Right lobe of liver (tissue), 6 donors: ENCODE measurements at regions not wholly inside any gene's neighbourhood (a gene's known extent, or its start where the extent isn't known, plus 50 kb on each side); places are given as distances from the start of the nearest gene placed in this dataset.
"Not testable (repeated sequence)": the region's sequence is repeated elsewhere in the genome, so short reads cannot be mapped to it uniquely, and the experiment has no call there.

Experiments
- ATAC-seq, 4 donors: fragments of 200-7000 bp; cut with Tn5 transposase; one replicate each; pipeline ENCODE4 v1.9.1; 2020; ENCODE audit warnings: mild to moderate bottlenecking in 4 of 4, moderate library complexity in 4 of 4
- DNase-seq, 3 donors: peaks; one replicate each; pipeline ENCODE4 v3.0.0-alpha.2; 2020
- H3K27ac ChIP-seq, 3 donors: fragments of 200-600 bp; one replicate each; pipeline ENCODE4 v1.8.0; 2022
- H3K27me3 ChIP-seq, 2 donors: fragments of 200-600 bp; one replicate each; pipeline ENCODE4 v1.8.0; 2022
- H3K36me3 ChIP-seq, 4 donors: fragments of 200-600 bp; sonication (generic) in 1 of 4; one replicate each; pipeline versions ENCODE4 v1.5.1 to v1.8.0; 2017 to 2022; ENCODE audit warnings: control low read depth in 1 of 4
- H3K4me1 ChIP-seq, 4 donors: fragments of 200-600 bp; sonication (generic) in 1 of 4; one replicate each; pipeline versions ENCODE4 v1.5.1 to v1.8.0; 2017 to 2022; ENCODE audit warnings: control low read depth in 1 of 4
- H3K4me3 ChIP-seq, 3 donors: fragments of 200-600 bp; one replicate each; pipeline ENCODE4 v1.8.0; 2022
- H3K9me3 ChIP-seq, 4 donors: fragments of 200-600 bp; sonication (generic) in 1 of 4; one replicate each; pipeline versions ENCODE4 v1.5.1 to v1.8.0; 2017 to 2022; ENCODE audit warnings: control low read depth in 1 of 4
- CTCF ChIP-seq, 4 donors: fragments of 200-600 bp in 3 of 4; fragments of 450-650 bp in 1 of 4; IDR thresholded peaks; one replicate each; pipeline versions ENCODE4 v1.5.1 to v1.8.0; 2016 to 2022; ENCODE audit warnings: antibody characterized with exemption in 4 of 4, mild to moderate bottlenecking in 2 of 4
- POLR2A ChIP-seq: fragments of 450-650 bp; IDR thresholded peaks from one replicate; pipeline ENCODE4 v1.6.1; 2017; ENCODE audit warnings: antibody characterized with exemption, mild to moderate bottlenecking
- WGBS: methylation state at CpG from one replicate; pipeline ENCODE4 v1.1.6; 2018; ENCODE audit warnings: low coverage, low lambda C conversion rate; ENCODE audit not compliant: insufficient coverage; ENCODE audit errors: missing lambda C conversion rate; 5-methylcytosine and 5-hydroxymethylcytosine counted together
- intact Hi-C, 2 donors: fragments of 100-400 bp; cut with DNase I; formaldehyde crosslinking; loops; one replicate each; pipeline versions ENCODE4 v1.11.2 to v1.14.1; 2022
- donor health status: DM: no; HTN: yes; CAD: no.
- donor health status: DM: no; HTN: no; CAD: no.
- donor health status: DM: no; HTN: no; CAD: no.
- donor health status: DM: no; HTN: yes; CAD: no.
- donor health status: DM: no; HTN: yes; CAD: no.

GRCh38 chr2:242046206-242046826 is 176.8 kb downstream of the RTP5 start:
- no peak for DNase-seq
- H3K4me1 ChIP-seq, result no peaks in the 10 kb centered on the region
- no peak for TF ChIP-seq CTCF (IDR thresholded peaks at IDR 0.05)
- TF ChIP-seq POLR2A, result no peak
- H3K9me3 ChIP-seq, result no peaks in the 10 kb centered on the region
- WGBS, result 70% methylated on average over 21 of the region's 38 CpGs
- H3K36me3 ChIP-seq, result no peaks in the 10 kb centered on the region
- no peak overlapping the region for H3K27ac ChIP-seq
- H3K4me3 ChIP-seq, result no peak overlapping the region
- ATAC-seq, result no peak
- no peaks in the 10 kb centered on the region for H3K27me3 ChIP-seq
- intact Hi-C loops, result no loop called here

- no peaks in the 10 kb centered on the region for H3K4me1 ChIP-seq
- no peak overlapping the region for H3K4me3 ChIP-seq
- intact Hi-C loops, result no loop called here
- DNase-seq (no peak), ATAC-seq (no peak)
- no peak overlapping the region for H3K27ac ChIP-seq
- no peak for TF ChIP-seq POLR2A
- no peak for TF ChIP-seq CTCF (IDR thresholded peaks at IDR 0.05)
- 74% methylated on average over 6 of the region's 12 CpGs for WGBS
- H3K36me3 ChIP-seq, result no peaks in the 10 kb centered on the region
- no peaks in the 10 kb centered on the region for H3K27me3 ChIP-seq
- H3K9me3 ChIP-seq, result no peaks in the 10 kb centered on the region
These were observed 178.4 kb downstream of the RTP5 start for GRCh38 chr2:242047963-242048362.

GRCh38 chr2:242048479-242048878 is 178.9 kb downstream of the RTP5 start:
- no peaks in the 10 kb centered on the region for H3K4me1 ChIP-seq
- ATAC-seq (no peak), DNase-seq (no peak)
- no peak overlapping the region for H3K27ac ChIP-seq
- no peaks in the 10 kb centered on the region for H3K36me3 ChIP-seq
- WGBS, result 75% methylated on average over 2 of the region's 2 CpGs
- TF ChIP-seq POLR2A (no peak), CTCF (IDR thresholded peaks at IDR 0.05) (no peak)
- H3K27me3 ChIP-seq, result no peaks in the 10 kb centered on the region
- intact Hi-C loops, result no loop called here
- H3K9me3 ChIP-seq, result no peaks in the 10 kb centered on the region
- no peak overlapping the region for H3K4me3 ChIP-seq

- H3K36me3 ChIP-seq, intact Hi-C loops, H3K27ac ChIP-seq, DNase-seq, H3K4me3 ChIP-seq, H3K27me3 ChIP-seq, ATAC-seq, H3K4me1 ChIP-seq, H3K9me3 ChIP-seq: not testable (repeated sequence)
- 90% methylated on average over 6 of the region's 7 CpGs for WGBS
These were observed 180.0 kb downstream of the RTP5 start for GRCh38 chr2:242049492-242049891.

- TF ChIP-seq POLR2A, result no peak
- no peak for TF ChIP-seq CTCF (IDR thresholded peaks at IDR 0.05)
- 53% methylated on average over 1 of the region's 1 CpG for WGBS
- H3K27ac ChIP-seq, result no peak overlapping the region
- H3K36me3 ChIP-seq, result no peaks in the 10 kb centered on the region
- no peaks in the 10 kb centered on the region for H3K27me3 ChIP-seq
- H3K9me3 ChIP-seq, result no peaks in the 10 kb centered on the region
- no peak for DNase-seq
- H3K4me3 ChIP-seq, result no peak overlapping the region
- no peak for ATAC-seq
- H3K4me1 ChIP-seq, result no peaks in the 10 kb centered on the region
- intact Hi-C loops, result no loop called here
These were observed 181.9 kb downstream of the RTP5 start for GRCh38 chr2:242051463-242051862.
